SKM-1 treated with dmso at 0.1 percent for 144 hours (cell line): ENCODE measurements at regions not wholly inside any gene's neighbourhood (a gene's known extent, or its start where the extent isn't known, plus 50 kb on each side); places are given as distances from the start of the nearest gene placed in this dataset.
A peak's percentile ranks its signal among the peaks of the same experiment; 100 is the strongest.

ENCODE experiments used
- DNase-seq: peaks from one replicate; lab custom pipeline; 2025; ENCODE audit not compliant: unreplicated experiment; lab: John Stamatoyannopoulos, UW

GRCh38 chr18:40235836-40236235, 1719.2 kb upstream of the PIK3C3 start:
- DNase-seq: no peak

GRCh38 chr18:40235323-40235722, 1719.7 kb upstream of the PIK3C3 start:
- DNase-seq: no peak

GRCh38 chr18:40233931-40234616, 1721.0 kb upstream of the PIK3C3 start:
- no peak for DNase-seq

GRCh38 chr18:40222776-40223175, 1732.3 kb upstream of the PIK3C3 start:
- DNase-seq: no peak

- DNase-seq: no peak
These were observed 1738.2 kb upstream of the PIK3C3 start for GRCh38 chr18:40216856-40217255.

- no peak for DNase-seq
These were observed 1739.1 kb upstream of the PIK3C3 start for GRCh38 chr18:40215979-40216378.

- no peak for DNase-seq
These were observed 1744.3 kb upstream of the PIK3C3 start for GRCh38 chr18:40210696-40211095.

- DNase-seq: peak; percentile 38
These were observed 1746.1 kb upstream of the PIK3C3 start for GRCh38 chr18:40208958-40209357.

- no peak for DNase-seq
These were observed 1757.3 kb upstream of the PIK3C3 start for GRCh38 chr18:40197711-40198110.

- DNase-seq: no peak
These were observed 1768.4 kb upstream of the PIK3C3 start for GRCh38 chr18:40186677-40187076.

- no peak for DNase-seq
These were observed 1775.1 kb upstream of the PIK3C3 start for GRCh38 chr18:40179729-40180461.

GRCh38 chr18:40168026-40168425, 1787.0 kb upstream of the PIK3C3 start:
- no peak for DNase-seq

GRCh38 chr18:40163254-40163653, 1791.8 kb upstream of the PIK3C3 start:
- no peak for DNase-seq

- no peak for DNase-seq
These were observed 1794.7 kb upstream of the PIK3C3 start for GRCh38 chr18:40160361-40160760.

GRCh38 chr18:40159141-40160017, 1795.7 kb upstream of the PIK3C3 start:
- peak; percentile 45 for DNase-seq

- DNase-seq: no peak
These were observed 1797.9 kb upstream of the PIK3C3 start for GRCh38 chr18:40157120-40157519.

- no peak for DNase-seq
These were observed 1802.2 kb upstream of the PIK3C3 start for GRCh38 chr18:40152859-40153258.

- no peak for DNase-seq
These were observed 1806.1 kb upstream of the PIK3C3 start for GRCh38 chr18:40148960-40149359.

- DNase-seq: no peak
These were observed 1821.8 kb upstream of the PIK3C3 start for GRCh38 chr18:40133253-40133652.

GRCh38 chr18:40132438-40132837, 1822.6 kb upstream of the PIK3C3 start:
- DNase-seq: peak; percentile 6

- no peak for DNase-seq
These were observed 1830.9 kb upstream of the PIK3C3 start for GRCh38 chr18:40124107-40124506.
